Endothelial cell of umbilical vein (primary cell): ENCODE measurements at regions not wholly inside any gene's neighbourhood (a gene's known extent, or its start where the extent isn't known, plus 50 kb on each side); places are given as distances from the start of the nearest gene placed in this dataset.

ENCODE experiments used
- BruUV-seq: library from RNA; stranded (reverse); fragments of 400-500 nt; replicated peaks from 2 replicates; lab custom pipeline; 2021; lab: Mats Ljungman, UMichigan
- CTCF ChIA-PET: fragments of 300-600, 350-600 bp; sonication (Branson Sonifier 250); formaldehyde crosslinking; loops from one replicate; lab custom pipeline; 2021; ENCODE audit warnings: antibody characterized with exemption, inconsistent platforms; lab: Charles Lee
- POLR2A ChIA-PET: fragments of 300-600, 350-600 bp; sonication (Branson Sonifier 250); formaldehyde crosslinking; loops from one replicate; lab custom pipeline; 2021; ENCODE audit warnings: antibody characterized with exemption, inconsistent platforms; lab: Charles Lee
- DNase-seq: peaks from one replicate; pipeline ENCODE4 v3.0.0-alpha.2; 2011; ENCODE audit warnings: low read depth, low spot score
- FAIRE-seq: peaks from 2 replicates; lab custom pipeline; 2011; peaks lifted over from hg19 to GRCh38; lab: Jason Lieb, UNC
- H2AFZ ChIP-seq: 2 replicates; pipeline ENCODE4 v1.6.0; 2012; ENCODE audit warnings: low read depth, low read length, control low read depth, inconsistent platforms
- H3K27ac ChIP-seq: 2 replicates; pipeline ENCODE4 v1.5.1; 2011; ENCODE audit warnings: low read depth, mild to moderate bottlenecking, control low read depth, low read length, moderate library complexity; ENCODE audit not compliant: insufficient read depth
- H3K27me3 ChIP-seq, 2 experiments: 2 replicates each; pipeline versions ENCODE4 v1.6.0 to v1.6.1; 2011; ENCODE audit warnings: low read length in 2 of 2, mixed read lengths in 1 of 2; ENCODE audit not compliant: control insufficient read depth in 2 of 2, insufficient read depth in 2 of 2
- H3K36me3 ChIP-seq, 2 experiments: 2 replicates in 1 of 2; 3 replicates in 1 of 2; pipeline ENCODE4 v1.5.1; 2011; ENCODE audit warnings: low read length in 2 of 2, mild to moderate bottlenecking in 1 of 2, moderate library complexity in 1 of 2; ENCODE audit not compliant: control insufficient read depth in 2 of 2, insufficient read depth in 2 of 2; ENCODE audit errors: extremely low read depth in 1 of 2
- H3K4me1 ChIP-seq: 3 replicates; pipeline ENCODE4 v1.5.1; 2011; ENCODE audit warnings: mild to moderate bottlenecking, low read length; ENCODE audit not compliant: control insufficient read depth, insufficient read depth; ENCODE audit errors: extremely low read depth
- H3K4me2 ChIP-seq: 2 replicates; pipeline ENCODE4 v1.6.1; 2011; ENCODE audit warnings: low read length, control low read depth, mixed read lengths; ENCODE audit not compliant: insufficient read depth
- H3K4me3 ChIP-seq, 3 experiments: fragments of 200-600 bp in 1 of 3; sonication (generic), shearing (Covaris generic) in 1 of 3; replicated peaks in 1 of 3; 2 replicates each; pipeline ENCODE4 v1.5.1; 2011 to 2016; ENCODE audit warnings: control low read depth in 3 of 3, low read length in 3 of 3, mild to moderate bottlenecking in 2 of 3, inconsistent platforms in 1 of 3, low read depth in 1 of 3, moderate library complexity in 1 of 3; ENCODE audit not compliant: insufficient read depth in 1 of 3
- H3K79me2 ChIP-seq: 2 replicates; pipeline ENCODE4 v1.6.0; 2012; ENCODE audit warnings: low read length, inconsistent platforms; ENCODE audit not compliant: control insufficient read depth, insufficient read depth
- H3K9ac ChIP-seq: replicated peaks from 2 replicates; pipeline ENCODE3; 2011; ENCODE audit warnings: low read length, control low read depth; ENCODE audit not compliant: insufficient read depth; ENCODE audit errors: extremely low read depth
- H3K9me1 ChIP-seq: replicated peaks from 3 replicates; pipeline ENCODE4 v1.6.0; 2011; ENCODE audit warnings: mild to moderate bottlenecking, low read length; ENCODE audit not compliant: control insufficient read depth, insufficient read depth; ENCODE audit errors: extremely low read depth
- H3K9me3 ChIP-seq: replicated peaks from 2 replicates; pipeline ENCODE4 v1.5.1; 2012; ENCODE audit warnings: low read length, inconsistent platforms; ENCODE audit not compliant: control insufficient read depth, insufficient read depth
- H4K20me1 ChIP-seq: replicated peaks from 2 replicates; pipeline ENCODE3; 2011; ENCODE audit warnings: mild to moderate bottlenecking, low read length; ENCODE audit not compliant: control insufficient read depth, insufficient read depth; ENCODE audit errors: extremely low read depth
- EZH2 ChIP-seq: IDR thresholded peaks from 2 replicates; pipeline ENCODE4 v1.6.1; 2012; ENCODE audit warnings: borderline replicate concordance, low read depth, mild to moderate bottlenecking, moderate library complexity, low read length, inconsistent platforms; ENCODE audit not compliant: severe bottlenecking
- FOS ChIP-seq: IDR thresholded peaks from 2 replicates; pipeline ENCODE4 v1.6.1; 2011; ENCODE audit warnings: mild to moderate bottlenecking, low read length, moderate library complexity, borderline replicate concordance; ENCODE audit not compliant: insufficient read depth
- GATA2 ChIP-seq: IDR thresholded peaks from 2 replicates; pipeline ENCODE4 v1.7.0; 2011; ENCODE audit warnings: low read depth, mild to moderate bottlenecking, moderate library complexity, mixed read lengths, low read length; ENCODE audit not compliant: insufficient read length, insufficient read depth
- JUN ChIP-seq: IDR thresholded peaks from 2 replicates; pipeline ENCODE4 v1.6.1; 2011; ENCODE audit warnings: borderline replicate concordance, low read depth; ENCODE audit not compliant: insufficient read length, insufficient read depth
- MYC ChIP-seq: IDR thresholded peaks from one replicate; pipeline ENCODE4 v1.6.1; 2011; ENCODE audit warnings: mild to moderate bottlenecking, low read depth, low read length
- POLR2A ChIP-seq: IDR thresholded peaks from 2 replicates; pipeline ENCODE4 v1.6.1; 2012; ENCODE audit warnings: low read depth, mild to moderate bottlenecking, control low read depth, low read length
- POLR2AphosphoS5 ChIP-seq: IDR thresholded peaks from 2 replicates; pipeline ENCODE4 v1.6.1; 2012; ENCODE audit warnings: low read depth, mild to moderate bottlenecking, control low read depth, low read length, moderate library complexity; ENCODE audit not compliant: insufficient read depth
- dilution Hi-C: fragments of 300-500 bp; cut with MboI; formaldehyde crosslinking; loops from one replicate; pipeline ENCODE4 v1.15.0; 2019; ENCODE audit warnings: low sequenced_read_pairs; ENCODE audit not compliant: extremely low pct_ligation_motif_present
- intact Hi-C: fragments of 100-400 bp; cut with micrococcal nuclease; formaldehyde crosslinking; loops from one replicate; pipeline ENCODE4 v1.10.0; 2022
- TF ChIP-seq, protein P1 (sequence below), 2 donors: IDR thresholded peaks; 1 replicate in 1 of 2; 2 replicates in 1 of 2; pipeline ENCODE4 v1.5.1; 2011; ENCODE audit warnings: low read length in 2 of 2, mild to moderate bottlenecking in 2 of 2, moderate library complexity in 2 of 2, control low read depth in 1 of 2, inconsistent platforms in 1 of 2, low read depth in 1 of 2; ENCODE audit not compliant: insufficient read depth in 1 of 2; ENCODE audit errors: extremely low read depth in 1 of 2
- TF ChIP-seq, protein P2 (sequence below): IDR thresholded peaks from 2 replicates; pipeline ENCODE4 v1.6.1; 2011; ENCODE audit not compliant: insufficient read depth, insufficient read length

DNA sequence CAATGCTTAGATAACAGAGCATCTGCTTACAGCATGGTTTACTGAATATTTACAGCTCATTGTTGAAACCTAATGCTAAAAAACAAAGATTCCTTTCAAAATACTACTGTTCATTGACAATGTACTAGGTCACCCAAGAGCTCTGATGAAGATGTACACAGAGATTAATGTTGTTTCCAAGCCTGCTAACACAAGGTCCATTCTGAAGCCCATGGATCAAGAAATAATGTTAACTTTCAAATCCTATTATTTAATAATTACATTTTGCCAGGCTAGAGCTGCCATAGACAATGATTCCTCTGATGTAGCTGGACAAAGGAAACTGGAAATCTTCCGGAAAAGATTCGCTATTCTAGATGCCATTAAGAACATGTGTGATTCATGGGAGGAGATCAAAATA is 355.6 kb downstream of the TENT5A start:
- H4K20me1 ChIP-seq = no peaks in the 10 kb centered on the region
- FAIRE-seq = no peak
- ChIA-PET POLR2A (no interaction called here), CTCF (interaction anchor here (0.8 kb wide), 1 partner anchor 11 kb away, joined by 3 read pairs; no protein-coding TSS in a partner anchor)
- H3K79me2 ChIP-seq = no peaks in the 10 kb centered on the region
- no peak overlapping the region for H3K9ac ChIP-seq
- no peak overlapping the region for H3K4me3 ChIP-seq
- no peak overlapping the region for H2AFZ ChIP-seq
- H3K27ac ChIP-seq = no peak overlapping the region
- BruUV-seq = no TSS peak
- TF ChIP-seq, protein P1, sequence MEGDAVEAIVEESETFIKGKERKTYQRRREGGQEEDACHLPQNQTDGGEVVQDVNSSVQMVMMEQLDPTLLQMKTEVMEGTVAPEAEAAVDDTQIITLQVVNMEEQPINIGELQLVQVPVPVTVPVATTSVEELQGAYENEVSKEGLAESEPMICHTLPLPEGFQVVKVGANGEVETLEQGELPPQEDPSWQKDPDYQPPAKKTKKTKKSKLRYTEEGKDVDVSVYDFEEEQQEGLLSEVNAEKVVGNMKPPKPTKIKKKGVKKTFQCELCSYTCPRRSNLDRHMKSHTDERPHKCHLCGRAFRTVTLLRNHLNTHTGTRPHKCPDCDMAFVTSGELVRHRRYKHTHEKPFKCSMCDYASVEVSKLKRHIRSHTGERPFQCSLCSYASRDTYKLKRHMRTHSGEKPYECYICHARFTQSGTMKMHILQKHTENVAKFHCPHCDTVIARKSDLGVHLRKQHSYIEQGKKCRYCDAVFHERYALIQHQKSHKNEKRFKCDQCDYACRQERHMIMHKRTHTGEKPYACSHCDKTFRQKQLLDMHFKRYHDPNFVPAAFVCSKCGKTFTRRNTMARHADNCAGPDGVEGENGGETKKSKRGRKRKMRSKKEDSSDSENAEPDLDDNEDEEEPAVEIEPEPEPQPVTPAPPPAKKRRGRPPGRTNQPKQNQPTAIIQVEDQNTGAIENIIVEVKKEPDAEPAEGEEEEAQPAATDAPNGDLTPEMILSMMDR (IDR thresholded peaks at IDR 0.05; ENCODE audit: extremely low read depth in 1 of 2, insufficient read depth in 1 of 2, low read depth in 1 of 2, low read length in 2 of 2) = no peak
- TF ChIP-seq POLR2AphosphoS5 (no peak), JUN (no peak), EZH2 (no peak), FOS (no peak), MYC (no peak), GATA2 (no peak), POLR2A (no peak)
- TF ChIP-seq, protein P2, sequence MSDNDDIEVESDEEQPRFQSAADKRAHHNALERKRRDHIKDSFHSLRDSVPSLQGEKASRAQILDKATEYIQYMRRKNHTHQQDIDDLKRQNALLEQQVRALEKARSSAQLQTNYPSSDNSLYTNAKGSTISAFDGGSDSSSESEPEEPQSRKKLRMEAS = no peak
- H3K27me3 ChIP-seq = no peaks in the 10 kb centered on the region
- H3K36me3 ChIP-seq = no peaks in the 10 kb centered on the region
- H3K4me2 ChIP-seq = no peak overlapping the region
- DNase-seq = no peak
- no peaks in the 10 kb centered on the region for H3K9me3 ChIP-seq
- H3K4me1 ChIP-seq = no peaks in the 10 kb centered on the region
- intact Hi-C loops (no loop called here), dilution Hi-C loops (no loop called here)
- H3K9me1 ChIP-seq = no peaks in the 10 kb centered on the region
